Bronchial epithelial cell (primary cell): ENCODE measurements at regions not wholly inside any gene's neighbourhood (a gene's known extent, or its start where the extent isn't known, plus 50 kb on each side); places are given as distances from the start of the nearest gene placed in this dataset.
A peak's percentile ranks its signal among the peaks of the same experiment; 100 is the strongest.

Experiments
- DNase-seq: peaks from one replicate; pipeline ENCODE4 v3.0.0-alpha.2; 2010; ENCODE audit warnings: low read depth
- FAIRE-seq: peaks from 2 replicates; lab custom pipeline; 2011; peaks lifted over from hg19 to GRCh38; lab: Jason Lieb, UNC
- H3K27me3 ChIP-seq: 2 replicates; pipeline ENCODE4 v1.5.1; 2011; ENCODE audit warnings: low read length; ENCODE audit not compliant: control insufficient read depth, insufficient read depth
- H3K36me3 ChIP-seq: 2 replicates; pipeline ENCODE4 v1.5.1; 2011; ENCODE audit warnings: low read length; ENCODE audit not compliant: control insufficient read depth, insufficient read depth
- H3K4me3 ChIP-seq: 2 replicates; pipeline ENCODE4 v1.5.1; 2011; ENCODE audit warnings: mild to moderate bottlenecking, low read depth, low read length, control low read depth
- TF ChIP-seq, protein P1 (sequence below): IDR thresholded peaks from 2 replicates; pipeline ENCODE4 v1.5.1; 2011; ENCODE audit warnings: mild to moderate bottlenecking, moderate library complexity, low read length, control low read depth, inconsistent platforms; ENCODE audit not compliant: insufficient read depth, severe bottlenecking

DNA sequence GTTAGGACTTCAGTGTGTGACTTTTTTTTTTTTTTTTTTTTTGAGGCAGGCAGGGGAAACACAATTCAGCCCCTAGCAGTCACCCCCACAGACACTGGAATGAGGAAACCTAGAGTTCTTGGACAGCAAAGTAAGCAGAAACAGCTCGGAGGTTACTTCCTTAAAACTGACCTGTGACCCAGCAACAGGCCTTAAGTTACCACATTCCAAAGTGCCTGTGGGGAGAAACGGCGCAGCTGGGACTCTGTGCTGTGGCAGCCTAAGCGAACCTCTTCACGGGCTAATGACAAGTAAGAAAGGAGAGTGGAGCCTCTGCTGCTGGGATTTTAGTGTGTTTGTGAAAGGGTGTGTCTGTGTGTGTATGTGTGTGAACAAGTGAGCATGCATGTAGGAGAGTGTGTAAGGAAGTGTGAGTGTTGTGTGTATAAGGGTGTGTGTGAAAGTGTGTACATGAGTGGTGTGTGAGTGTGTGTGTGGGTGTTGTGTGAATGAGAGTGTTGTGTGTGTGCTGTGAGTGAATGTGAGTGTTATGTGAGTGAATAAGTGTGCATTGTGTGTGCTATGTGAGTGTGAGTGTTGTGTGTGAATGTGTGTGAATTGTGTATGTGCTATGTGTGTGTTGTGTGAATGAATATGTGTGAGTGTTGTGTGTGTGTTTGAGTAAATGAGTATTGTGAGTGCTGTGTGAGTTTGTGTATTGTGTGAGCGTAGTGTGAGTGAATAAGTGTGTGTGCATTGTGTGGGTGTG is 180.8 kb downstream of the BRINP2 start:
- DNase-seq, result no peak
- TF ChIP-seq, protein P1, sequence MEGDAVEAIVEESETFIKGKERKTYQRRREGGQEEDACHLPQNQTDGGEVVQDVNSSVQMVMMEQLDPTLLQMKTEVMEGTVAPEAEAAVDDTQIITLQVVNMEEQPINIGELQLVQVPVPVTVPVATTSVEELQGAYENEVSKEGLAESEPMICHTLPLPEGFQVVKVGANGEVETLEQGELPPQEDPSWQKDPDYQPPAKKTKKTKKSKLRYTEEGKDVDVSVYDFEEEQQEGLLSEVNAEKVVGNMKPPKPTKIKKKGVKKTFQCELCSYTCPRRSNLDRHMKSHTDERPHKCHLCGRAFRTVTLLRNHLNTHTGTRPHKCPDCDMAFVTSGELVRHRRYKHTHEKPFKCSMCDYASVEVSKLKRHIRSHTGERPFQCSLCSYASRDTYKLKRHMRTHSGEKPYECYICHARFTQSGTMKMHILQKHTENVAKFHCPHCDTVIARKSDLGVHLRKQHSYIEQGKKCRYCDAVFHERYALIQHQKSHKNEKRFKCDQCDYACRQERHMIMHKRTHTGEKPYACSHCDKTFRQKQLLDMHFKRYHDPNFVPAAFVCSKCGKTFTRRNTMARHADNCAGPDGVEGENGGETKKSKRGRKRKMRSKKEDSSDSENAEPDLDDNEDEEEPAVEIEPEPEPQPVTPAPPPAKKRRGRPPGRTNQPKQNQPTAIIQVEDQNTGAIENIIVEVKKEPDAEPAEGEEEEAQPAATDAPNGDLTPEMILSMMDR, result no peak
- FAIRE-seq, result peak; percentile 76
- Histone ChIP-seq H3K4me3 (no peak overlapping the region), H3K36me3 (no peaks in the 10 kb centered on the region), H3K27me3 (peaks cover 4% of the 10 kb centered on the region)

DNA sequence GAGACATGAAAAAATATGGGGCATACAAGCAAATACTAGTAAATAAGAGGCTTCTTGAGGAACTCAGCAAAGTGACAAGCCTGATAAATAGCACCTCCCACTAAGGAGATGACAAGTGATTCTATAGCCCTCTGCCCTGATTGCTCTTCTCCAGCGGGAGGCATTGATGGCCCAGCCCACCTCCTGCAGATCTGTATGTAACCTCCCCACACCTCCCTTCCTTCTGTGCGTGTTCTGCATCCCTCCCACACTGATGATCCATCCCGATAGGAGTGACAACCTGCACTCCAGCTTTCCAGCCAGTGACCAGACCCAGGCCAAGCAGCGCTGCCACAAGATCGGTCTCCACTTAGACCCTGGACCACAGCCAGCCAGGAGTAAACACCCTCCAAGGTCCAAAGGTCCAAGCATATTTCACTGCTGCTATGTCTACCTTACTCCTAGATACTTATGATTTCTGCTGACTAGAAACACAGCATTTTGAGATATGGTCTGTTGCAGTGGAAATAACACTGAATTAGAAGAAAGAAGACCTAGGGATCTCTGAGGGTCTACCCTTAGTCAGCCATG is 176.1 kb downstream of the BRINP2 start:
- FAIRE-seq (peak; percentile 23), DNase-seq (no peak)
- Histone ChIP-seq H3K27me3 (no peaks in the 10 kb centered on the region), H3K36me3 (no peaks in the 10 kb centered on the region), H3K4me3 (no peak overlapping the region)
- TF ChIP-seq, protein P1, result no peak

DNA sequence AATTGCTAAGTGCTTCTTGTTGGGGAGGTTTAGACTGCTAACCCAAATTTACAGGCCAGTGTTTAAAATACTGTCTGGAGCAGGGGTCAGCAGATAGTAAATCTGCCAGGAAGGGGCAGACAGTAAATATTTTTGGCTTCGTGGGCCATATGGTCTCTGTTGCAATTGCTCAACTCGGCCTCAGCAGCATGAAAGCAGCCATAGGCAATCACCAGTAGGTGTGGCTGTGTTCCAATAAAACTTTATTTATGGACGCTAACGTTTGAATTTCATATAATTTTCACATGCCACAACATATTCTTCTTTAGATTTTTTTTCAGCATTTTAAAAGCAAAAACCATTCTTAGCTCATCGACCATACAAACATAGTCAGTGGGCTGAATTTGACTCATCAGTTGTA is 172.7 kb downstream of the BRINP2 start:
- Histone ChIP-seq H3K36me3 (no peaks in the 10 kb centered on the region), H3K27me3 (no peaks in the 10 kb centered on the region), H3K4me3 (no peak overlapping the region)
- DNase-seq, result no peak
- TF ChIP-seq, protein P1, result no peak
- FAIRE-seq, result no peak

DNA sequence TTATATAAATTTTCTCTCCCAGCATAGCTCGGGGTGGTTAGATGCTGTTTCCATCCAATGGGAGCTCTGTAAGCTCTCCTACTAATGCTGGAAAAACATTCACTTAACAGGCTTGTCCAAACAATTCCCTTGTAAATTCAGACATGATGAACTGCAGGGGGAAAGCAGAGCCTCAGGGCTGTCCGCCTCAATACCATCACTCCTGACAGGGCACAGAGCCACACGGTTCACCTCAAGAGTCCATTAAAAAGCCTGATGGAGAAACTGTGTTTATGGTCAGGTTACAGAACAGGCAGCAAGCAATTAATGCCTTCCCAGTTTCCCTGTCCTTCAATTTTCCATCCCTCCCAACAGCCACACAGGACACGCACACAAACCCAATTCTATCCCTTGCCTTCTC is 171.0 kb downstream of the BRINP2 start:
- DNase-seq (no peak), FAIRE-seq (peak; percentile 43)
- Histone ChIP-seq H3K36me3 (no peaks in the 10 kb centered on the region), H3K4me3 (no peak overlapping the region), H3K27me3 (no peaks in the 10 kb centered on the region)
- TF ChIP-seq, protein P1, result no peak

DNA sequence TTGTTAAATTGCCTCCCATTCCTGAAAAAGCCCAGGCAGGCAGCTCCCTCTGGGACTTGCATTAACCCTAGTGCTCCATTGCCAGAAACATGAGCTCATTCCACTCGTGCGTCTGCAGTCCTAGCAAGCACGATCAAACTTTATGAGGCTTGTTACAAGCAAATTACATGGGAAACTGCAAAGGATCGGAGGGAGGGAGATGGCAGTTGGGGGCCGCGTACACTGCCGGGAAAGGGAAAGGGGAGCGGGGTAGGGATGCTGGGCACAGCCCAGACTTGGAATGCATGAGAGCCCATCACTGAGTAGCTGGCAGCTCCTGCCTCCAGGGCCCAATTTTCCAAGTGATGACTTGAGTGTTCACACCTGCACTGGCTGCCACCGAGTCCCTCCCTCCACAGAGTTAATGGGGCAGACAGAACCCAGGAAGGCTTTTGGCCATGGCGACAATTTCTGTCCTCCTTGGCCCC is 169.9 kb downstream of the BRINP2 start:
- no peak for FAIRE-seq
- Histone ChIP-seq H3K4me3 (no peak overlapping the region), H3K27me3 (no peaks in the 10 kb centered on the region), H3K36me3 (no peaks in the 10 kb centered on the region)
- TF ChIP-seq, protein P1, result no peak
- DNase-seq, result no peak
